ENCODE measurements at regions not wholly inside any gene's neighbourhood (a gene's known extent, or its start where the extent isn't known, plus 50 kb on each side); places are given as distances from the start of the nearest gene placed in this dataset.

DNA sequence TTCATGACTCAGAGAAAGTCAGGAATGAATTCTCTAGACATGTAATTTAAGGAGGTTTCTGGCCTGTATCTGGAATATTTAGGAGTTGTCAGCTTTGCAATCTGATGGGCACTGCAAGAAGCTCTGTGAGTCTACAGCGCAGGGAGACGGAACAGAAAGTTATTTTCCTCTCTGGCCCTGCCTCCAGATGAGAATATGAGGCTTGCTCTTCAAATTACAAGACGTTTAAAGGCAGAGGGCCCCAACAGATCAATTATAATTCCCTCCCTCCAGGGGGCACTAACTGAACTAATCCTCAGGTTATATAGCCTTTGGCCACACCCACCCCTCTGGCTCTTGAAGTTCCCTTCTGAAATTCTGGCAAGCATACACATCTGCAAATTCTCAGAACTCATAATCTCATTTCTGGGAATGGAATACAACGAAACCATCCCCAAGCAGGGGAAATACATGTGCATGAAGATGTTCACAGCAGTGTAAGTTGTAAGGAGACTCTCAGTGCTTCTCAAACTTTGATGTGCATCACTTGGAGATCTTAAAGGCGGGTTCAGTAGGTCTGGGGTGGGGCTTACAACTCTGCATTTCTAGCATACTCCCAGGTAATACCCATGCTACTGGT lies 307.6 kb downstream of the CWC27 start:
- H3K36me3 Mint-ChIP-seq (ENCODE audit: unreplicated experiment): no peaks in the 10 kb centered on the region
- TF ChIP-seq, protein P1, sequence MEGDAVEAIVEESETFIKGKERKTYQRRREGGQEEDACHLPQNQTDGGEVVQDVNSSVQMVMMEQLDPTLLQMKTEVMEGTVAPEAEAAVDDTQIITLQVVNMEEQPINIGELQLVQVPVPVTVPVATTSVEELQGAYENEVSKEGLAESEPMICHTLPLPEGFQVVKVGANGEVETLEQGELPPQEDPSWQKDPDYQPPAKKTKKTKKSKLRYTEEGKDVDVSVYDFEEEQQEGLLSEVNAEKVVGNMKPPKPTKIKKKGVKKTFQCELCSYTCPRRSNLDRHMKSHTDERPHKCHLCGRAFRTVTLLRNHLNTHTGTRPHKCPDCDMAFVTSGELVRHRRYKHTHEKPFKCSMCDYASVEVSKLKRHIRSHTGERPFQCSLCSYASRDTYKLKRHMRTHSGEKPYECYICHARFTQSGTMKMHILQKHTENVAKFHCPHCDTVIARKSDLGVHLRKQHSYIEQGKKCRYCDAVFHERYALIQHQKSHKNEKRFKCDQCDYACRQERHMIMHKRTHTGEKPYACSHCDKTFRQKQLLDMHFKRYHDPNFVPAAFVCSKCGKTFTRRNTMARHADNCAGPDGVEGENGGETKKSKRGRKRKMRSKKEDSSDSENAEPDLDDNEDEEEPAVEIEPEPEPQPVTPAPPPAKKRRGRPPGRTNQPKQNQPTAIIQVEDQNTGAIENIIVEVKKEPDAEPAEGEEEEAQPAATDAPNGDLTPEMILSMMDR (IDR thresholded peaks at IDR 0.05): peak; percentile 21
- H3K4me3 Mint-ChIP-seq (ENCODE audit: unreplicated experiment): no peak overlapping the region
- DNase-seq (ENCODE audit: extremely low spot score, unreplicated experiment): no peak
- H3K9me3 Mint-ChIP-seq (ENCODE audit: unreplicated experiment): no peaks in the 10 kb centered on the region
- H3K27ac Mint-ChIP-seq (ENCODE audit: unreplicated experiment): no peak overlapping the region
- H3K4me1 Mint-ChIP-seq (ENCODE audit: unreplicated experiment): peaks cover 19% of the 10 kb centered on the region
- no peaks in the 10 kb centered on the region for H3K27me3 Mint-ChIP-seq (ENCODE audit: unreplicated experiment)

DNA sequence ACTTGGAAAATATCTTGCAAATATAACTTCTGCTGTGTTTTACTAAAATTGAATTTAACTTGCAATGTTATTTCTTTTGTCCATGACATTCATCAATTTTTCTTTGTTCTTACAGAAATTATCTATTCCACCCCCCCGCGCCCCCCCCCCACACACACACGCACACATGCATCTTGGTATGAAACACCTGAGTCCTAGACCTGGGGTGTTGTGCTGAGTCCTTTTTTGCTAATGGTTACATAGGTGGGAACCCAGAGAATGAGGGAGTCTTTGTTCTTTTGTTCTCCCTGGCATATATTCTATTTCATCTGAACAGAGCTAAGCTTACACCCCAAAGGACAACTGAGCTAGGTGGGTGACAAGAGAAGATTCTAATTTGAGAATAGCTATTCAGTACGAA lies 308.9 kb downstream of the CWC27 start:
- TF ChIP-seq, protein P1 (IDR thresholded peaks at IDR 0.05): no peak
- Mint-ChIP-seq H3K27ac (ENCODE audit: unreplicated experiment) (no peak overlapping the region), H3K9me3 (ENCODE audit: unreplicated experiment) (no peaks in the 10 kb centered on the region), H3K36me3 (ENCODE audit: unreplicated experiment) (no peaks in the 10 kb centered on the region), H3K27me3 (ENCODE audit: unreplicated experiment) (no peaks in the 10 kb centered on the region), H3K4me1 (ENCODE audit: unreplicated experiment) (peaks cover 19% of the 10 kb centered on the region), H3K4me3 (ENCODE audit: unreplicated experiment) (no peak overlapping the region)
- DNase-seq (ENCODE audit: extremely low spot score, unreplicated experiment): no peak

DNA sequence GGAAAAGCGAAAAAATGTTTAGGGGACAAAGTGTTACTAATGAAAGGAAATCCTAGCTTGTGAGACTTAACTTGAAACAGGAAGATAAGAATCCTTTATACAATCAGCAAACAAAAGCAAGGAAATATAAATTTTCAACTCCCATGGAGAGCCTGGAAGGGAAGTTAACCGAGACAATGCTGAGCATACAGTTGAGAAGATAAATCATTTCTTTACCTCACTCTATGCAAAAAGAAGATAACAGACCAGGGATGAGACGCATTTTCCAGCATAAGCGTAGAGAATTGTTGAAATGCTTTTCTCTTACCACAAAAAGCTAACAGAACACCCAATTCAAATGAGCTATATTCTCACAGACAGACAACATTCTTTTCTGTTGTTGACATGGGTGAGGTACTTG lies 309.6 kb downstream of the CWC27 start:
- Mint-ChIP-seq H3K4me1 (ENCODE audit: unreplicated experiment) (peaks cover 19% of the 10 kb centered on the region), H3K4me3 (ENCODE audit: unreplicated experiment) (no peak overlapping the region)

DNA sequence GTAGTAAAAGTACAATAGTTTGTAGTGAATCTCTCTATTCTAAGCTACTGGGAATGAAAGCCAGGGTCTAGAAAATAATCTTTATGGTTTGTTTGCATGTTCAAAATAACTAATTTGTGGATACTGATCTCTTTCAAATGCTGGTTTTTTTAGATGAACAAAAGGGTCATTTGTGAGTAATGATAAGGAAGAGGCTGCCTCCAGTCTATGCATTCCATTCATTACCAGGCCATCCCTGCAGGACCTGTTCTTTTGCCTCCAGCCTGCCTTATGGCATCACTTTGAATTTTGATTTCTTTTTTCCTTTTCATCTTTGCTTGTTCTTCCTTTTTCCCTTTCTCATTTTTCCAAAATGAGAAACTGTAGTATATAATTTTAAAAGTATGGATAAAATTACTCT lies 312.3 kb downstream of the CWC27 start:
- H3K4me3 Mint-ChIP-seq (ENCODE audit: unreplicated experiment): no peak overlapping the region
- no peaks in the 10 kb centered on the region for H3K9me3 Mint-ChIP-seq (ENCODE audit: unreplicated experiment)
- DNase-seq (ENCODE audit: extremely low spot score, unreplicated experiment): no peak
- no peaks in the 10 kb centered on the region for H3K27me3 Mint-ChIP-seq (ENCODE audit: unreplicated experiment)
- TF ChIP-seq, protein P1 (IDR thresholded peaks at IDR 0.05): no peak
- peaks cover 16% of the 10 kb centered on the region for H3K4me1 Mint-ChIP-seq (ENCODE audit: unreplicated experiment)
- H3K27ac Mint-ChIP-seq (ENCODE audit: unreplicated experiment): no peak overlapping the region
- H3K36me3 Mint-ChIP-seq (ENCODE audit: unreplicated experiment): no peaks in the 10 kb centered on the region

More for the DNA sequence above, 309.6 kb downstream of the CWC27 start:
- DNase-seq (ENCODE audit: extremely low spot score, unreplicated experiment): no peak
- no peaks in the 10 kb centered on the region for H3K9me3 Mint-ChIP-seq (ENCODE audit: unreplicated experiment)
- H3K27ac Mint-ChIP-seq (ENCODE audit: unreplicated experiment): no peak overlapping the region
- H3K36me3 Mint-ChIP-seq (ENCODE audit: unreplicated experiment): no peaks in the 10 kb centered on the region
- TF ChIP-seq, protein P1 (IDR thresholded peaks at IDR 0.05): no peak
- H3K27me3 Mint-ChIP-seq (ENCODE audit: unreplicated experiment): no peaks in the 10 kb centered on the region

DNA sequence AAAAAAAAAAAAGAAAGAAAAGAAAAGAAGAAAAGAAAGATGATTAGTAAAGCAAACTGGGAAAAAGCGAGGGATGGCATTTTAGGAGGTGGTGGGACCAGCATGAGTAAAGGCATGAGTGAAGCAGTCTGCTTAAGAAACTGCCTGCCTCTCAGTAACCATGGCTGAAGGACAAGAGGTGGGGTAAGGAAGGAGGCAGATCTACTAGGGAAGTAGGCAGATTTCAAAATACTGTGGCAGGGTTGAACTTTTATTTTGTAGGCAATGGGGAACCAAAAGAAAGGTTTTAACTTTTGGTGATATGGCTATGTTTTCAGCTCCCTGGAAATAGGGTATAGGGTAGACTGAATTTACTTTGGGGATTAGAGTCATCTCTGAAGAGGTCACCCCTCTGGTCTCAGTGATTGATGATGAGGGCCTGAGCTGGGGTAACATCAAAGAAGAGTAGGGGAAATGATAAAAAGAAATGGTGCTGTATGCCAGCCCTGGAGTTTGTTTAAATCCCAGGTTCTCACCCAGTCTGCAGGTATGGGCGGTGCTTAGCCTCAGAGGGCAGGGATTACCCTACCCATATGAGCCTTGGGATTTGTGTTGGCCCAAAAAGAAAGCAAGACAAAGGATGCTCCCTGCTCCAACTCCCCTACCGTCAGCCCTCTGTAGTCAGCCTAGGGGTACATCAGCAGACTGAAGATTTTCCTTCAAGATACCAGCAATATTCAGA lies 316.2 kb downstream of the CWC27 start:
- TF ChIP-seq, protein P1 (IDR thresholded peaks at IDR 0.05): no peak
- no peak overlapping the region for H3K4me3 Mint-ChIP-seq (ENCODE audit: unreplicated experiment)
- H3K27ac Mint-ChIP-seq (ENCODE audit: unreplicated experiment): no peak overlapping the region
- no peaks in the 10 kb centered on the region for H3K27me3 Mint-ChIP-seq (ENCODE audit: unreplicated experiment)
- H3K36me3 Mint-ChIP-seq (ENCODE audit: unreplicated experiment): no peaks in the 10 kb centered on the region
- DNase-seq (ENCODE audit: extremely low spot score, unreplicated experiment): no peak
- H3K4me1 Mint-ChIP-seq (ENCODE audit: unreplicated experiment): peaks cover 2% of the 10 kb centered on the region
- H3K9me3 Mint-ChIP-seq (ENCODE audit: unreplicated experiment): no peaks in the 10 kb centered on the region
